NCI-H2227 (cell line): ENCODE measurements at regions not wholly inside any gene's neighbourhood (a gene's known extent, or its start where the extent isn't known, plus 50 kb on each side); places are given as distances from the start of the nearest gene placed in this dataset.

Experiments
- DNase-seq: peaks from one replicate; lab custom pipeline; 2025; ENCODE audit not compliant: unreplicated experiment; lab: John Stamatoyannopoulos, UW

DNA sequence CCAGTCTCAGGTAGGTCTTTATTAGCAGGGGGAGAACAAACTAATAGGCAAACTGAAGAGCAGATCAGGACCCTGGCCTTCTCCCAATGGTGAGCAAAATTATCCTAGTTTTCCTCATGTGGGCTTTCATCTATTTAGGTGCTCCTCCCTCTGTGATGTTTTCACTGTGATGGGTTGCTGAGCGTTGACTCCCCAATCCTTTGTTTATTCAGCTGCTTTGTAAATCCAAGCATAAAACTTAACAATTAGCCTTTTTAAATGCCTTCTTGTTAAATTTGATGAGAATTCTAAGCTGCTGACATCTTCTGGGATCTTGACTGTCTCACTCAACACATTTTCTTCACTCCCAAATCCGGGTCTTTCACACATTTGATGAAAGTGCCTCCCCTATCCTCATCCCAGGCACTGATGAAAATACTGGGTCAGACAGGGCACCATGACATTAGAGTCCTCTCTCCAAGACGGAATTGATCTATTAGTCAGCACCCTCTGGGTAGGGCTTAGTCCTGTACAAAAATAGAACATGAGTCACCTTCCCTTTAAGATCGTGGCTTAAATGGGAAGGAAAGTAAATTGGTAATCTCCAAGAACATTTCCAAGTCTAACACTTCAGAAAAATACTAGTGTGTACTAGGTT is 199.3 kb upstream of the ISX start:
- DNase-seq: no peak

DNA sequence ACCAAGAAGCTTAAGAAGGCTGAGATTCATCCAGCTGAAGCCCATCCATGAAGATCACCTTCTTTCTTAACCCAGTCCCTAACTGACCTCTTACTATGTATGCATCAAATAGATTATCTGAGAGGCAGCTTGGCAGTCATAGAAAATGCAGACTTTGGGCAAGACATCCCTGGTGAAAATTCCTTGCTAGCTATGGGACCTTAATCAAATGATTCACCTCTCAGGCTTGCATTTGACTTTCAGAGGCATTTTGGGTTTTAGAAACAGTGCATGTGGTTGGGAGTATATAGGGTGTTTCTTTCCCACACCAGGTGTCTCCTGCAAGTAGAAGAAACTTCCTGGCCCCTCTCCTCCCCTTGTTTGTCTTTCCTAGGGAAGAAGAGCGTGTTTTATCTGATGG is 188.5 kb upstream of the ISX start:
- no peak for DNase-seq

DNA sequence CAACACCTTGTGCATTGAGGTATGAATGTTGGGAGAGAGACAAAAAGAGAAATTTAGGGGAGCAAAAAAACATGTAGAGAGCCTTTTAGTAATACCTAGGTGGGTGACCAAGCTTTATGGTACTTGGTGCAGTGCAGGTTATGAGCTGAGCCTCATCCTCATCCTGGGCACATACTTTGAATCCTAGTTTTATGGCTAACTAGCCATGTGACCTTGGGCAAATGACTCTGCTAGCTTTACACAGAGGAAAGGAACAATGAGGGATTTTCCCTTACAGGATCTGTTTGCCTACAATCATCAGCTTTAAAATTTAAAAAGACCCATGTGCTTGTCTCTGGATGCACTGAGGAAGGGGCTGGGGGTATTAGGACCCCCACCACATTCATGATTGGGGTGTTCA is 187.8 kb upstream of the ISX start:
- DNase-seq: no peak

DNA sequence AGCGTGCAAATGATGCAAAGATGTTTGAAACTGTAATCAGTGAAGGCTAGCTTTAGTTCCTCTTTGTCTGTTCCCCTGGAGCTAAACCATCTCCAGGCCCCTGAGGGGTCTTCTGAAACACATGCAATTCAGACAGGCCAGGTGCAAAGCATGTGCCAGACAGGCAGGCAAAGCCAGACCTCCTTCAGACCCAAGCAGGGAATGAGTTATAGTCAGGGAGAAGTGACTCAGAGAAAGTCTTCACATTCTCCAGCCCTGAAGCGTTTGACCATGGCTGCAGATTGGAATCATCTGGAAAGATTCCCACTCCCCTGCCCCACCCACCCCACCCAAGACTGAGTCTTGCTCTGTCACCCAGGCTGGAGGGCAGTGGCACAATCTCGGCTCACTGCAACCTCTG is 187.0 kb upstream of the ISX start:
- DNase-seq: no peak

DNA sequence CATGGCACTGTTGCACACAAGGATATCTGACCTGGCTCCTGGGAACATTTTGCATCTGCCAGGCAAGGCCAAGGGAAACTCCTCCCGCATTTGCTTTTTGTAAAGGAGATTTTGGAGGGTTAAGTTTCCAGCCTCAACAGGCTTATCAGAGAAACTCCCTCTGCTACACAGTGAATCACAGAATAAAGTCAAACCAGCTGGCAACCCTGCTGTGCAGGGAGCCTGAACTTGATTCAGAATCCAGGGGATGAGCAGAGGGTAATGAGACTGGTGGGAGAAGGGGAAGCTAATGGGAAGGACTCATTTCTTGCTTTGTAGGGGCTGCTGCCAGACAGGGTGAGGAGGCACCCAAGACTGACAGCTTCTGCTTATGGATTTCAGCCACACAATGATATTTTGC is 185.3 kb upstream of the ISX start:
- DNase-seq: no peak

DNA sequence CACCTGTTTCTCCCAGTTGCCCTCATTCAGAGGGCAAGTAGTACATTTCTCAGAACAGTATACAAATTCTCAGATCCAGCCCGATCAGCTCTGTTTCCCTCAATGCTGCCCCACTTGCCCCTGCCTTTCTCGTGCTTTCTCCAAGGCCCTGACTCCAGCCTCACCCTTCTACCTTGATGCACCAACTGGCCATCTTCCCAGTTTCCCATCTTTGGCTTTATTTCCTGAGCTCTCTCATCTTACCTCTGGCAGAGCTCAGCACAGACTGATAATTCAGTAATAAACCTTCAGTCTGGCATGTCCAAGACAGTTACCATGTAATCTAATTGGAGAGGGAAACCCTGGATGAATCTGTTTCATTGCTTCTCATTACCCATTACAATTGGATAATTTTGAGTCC is 184.5 kb upstream of the ISX start:
- DNase-seq: no peak

DNA sequence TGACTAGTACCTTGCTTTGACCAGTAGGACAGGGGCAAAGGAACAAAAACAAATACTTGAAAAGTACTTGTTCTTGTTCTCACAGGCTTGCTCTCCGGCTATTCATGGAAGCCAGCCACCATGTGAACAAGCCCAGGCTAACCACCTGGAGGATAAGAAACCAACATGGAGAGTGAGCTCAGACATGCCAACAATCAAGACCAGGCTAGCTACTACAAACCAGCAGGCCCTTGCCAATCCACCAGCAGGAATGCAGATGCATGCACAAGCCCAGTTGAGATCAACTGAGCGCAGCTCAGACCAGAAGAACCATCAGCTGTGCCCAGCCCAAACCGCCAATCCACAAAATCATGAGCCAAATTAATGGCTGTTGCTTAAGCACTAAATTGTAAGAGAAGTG is 180.1 kb upstream of the ISX start:
- DNase-seq: no peak

DNA sequence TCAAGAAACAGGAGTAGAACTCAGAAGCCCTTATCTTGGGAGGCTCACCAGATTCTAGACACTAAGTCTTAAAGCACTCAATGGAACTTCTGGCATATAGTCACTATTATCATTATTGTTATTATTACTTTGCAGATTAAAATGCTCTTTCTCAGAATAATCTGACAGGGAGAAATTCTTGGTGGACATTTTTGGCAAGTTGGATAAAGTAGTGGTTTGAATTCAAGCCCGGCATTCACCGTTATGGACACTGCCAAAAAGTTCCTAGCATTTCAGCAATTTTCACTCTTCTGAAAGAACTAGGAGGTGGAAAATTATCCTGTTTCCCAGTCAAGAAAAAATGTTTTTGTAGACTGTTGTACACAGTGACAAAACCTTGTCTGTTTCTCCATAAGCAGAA is 179.6 kb upstream of the ISX start:
- DNase-seq: no peak

DNA sequence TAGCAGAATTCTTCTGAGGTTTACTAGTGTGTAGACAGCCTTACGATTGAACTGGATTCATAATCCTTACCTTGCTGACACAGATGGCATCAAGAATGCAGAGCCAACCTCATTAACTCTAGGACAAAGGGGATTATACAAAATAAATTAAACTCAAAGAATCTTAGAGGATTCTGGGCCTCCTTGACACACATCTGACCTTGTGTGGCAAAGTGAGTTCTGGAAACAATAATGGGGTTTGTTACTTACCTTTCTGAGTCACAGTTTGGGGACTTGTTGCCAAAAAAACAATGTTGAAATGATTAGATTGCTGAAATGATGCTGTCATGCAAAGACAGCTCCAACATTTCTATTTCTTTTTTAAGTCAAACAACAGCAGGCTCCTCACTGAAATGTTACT is 179.1 kb upstream of the ISX start:
- DNase-seq: no peak

DNA sequence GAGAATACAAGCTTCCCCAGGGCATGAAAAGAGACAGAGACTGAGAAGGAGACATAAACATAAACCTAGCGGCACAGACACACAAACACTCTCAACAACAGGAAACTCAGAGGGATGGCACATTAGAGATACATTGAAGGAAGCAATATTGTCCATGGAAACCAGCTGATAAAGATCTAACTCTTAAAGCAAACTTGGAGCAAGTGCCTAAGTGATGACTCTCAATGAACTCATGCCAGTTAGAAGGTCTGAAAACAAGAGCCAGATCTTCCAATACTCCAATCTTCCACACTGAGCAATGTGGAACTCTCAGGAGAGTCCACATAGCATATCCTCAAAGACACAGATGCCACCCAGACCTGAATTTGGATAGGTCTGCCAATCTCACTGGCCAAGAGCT is 168.8 kb upstream of the ISX start:
- DNase-seq: no peak

DNA sequence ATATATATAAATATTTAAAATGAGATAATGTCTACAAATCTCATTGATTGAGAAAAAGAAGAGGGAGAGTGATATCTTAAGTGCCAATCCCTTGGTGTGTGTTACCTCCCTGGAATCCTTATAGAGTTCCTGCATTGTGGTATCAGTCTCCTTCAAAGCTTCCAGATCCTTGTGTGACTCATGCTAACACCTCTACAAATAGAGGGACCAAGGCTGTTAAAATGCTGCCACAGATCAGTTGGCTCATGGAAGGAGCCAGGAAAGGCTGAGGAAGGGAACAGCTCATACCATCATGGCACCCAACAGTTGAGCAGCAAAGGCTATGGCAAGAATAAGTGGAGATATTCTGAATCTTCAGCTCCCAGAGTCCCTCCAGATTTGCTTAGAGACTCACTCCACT is 163.6 kb upstream of the ISX start:
- no peak for DNase-seq

DNA sequence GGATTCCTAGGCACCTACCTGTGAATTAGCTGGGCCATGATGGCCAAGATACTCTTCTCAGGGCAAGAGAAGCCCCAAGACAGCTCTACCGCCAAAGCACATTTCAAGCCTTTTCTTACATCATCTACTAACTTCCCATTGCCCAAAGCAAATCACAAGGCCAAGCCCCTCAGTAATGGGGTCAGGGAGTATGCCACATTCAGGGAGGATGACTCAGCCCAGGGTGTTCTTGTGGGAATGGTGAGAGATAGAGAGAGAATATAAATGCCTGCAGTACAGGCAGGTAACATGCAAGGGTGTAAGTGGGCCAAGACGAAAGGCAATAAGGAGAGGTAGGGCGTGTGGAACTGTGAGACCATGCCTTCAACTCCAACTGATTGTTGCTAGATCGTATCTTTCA is 162.5 kb upstream of the ISX start:
- DNase-seq: no peak

DNA sequence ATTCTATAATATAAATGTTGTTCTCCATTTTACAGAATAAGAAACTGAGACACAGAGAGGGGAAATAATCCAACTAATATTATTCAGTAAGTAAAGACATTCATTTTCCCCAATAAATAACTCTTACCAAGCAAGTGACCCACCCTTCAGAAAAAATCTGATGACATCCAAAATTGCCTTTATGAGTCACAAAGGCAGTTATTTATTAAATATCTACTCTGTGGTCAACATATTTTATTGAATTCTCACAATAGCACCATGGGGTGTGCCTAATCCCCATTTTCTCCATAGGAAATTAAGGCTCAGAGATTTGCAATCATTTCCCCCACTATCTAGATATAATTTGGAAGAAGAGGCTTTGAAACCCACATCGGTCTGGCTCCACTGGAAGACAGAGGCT is 161.5 kb upstream of the ISX start:
- DNase-seq: no peak

DNA sequence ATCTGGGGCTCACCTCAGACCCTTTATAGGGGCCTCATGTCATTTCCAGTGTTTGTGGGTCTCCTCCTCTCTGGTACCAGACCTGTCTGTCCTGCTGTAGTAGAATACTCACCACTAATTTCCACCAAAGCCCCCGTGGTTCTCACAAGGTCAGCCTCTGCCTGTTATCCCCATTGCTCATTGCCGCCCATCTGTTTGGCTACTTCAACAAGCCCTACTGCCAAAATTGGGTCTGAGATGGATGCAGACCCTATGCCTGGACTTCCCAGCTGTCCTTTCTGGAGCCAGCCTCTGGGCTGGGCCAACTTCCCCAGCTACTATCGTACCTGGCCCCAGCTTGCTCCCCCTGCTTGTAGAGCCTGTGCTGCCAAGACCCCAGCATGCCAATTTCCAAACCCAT is 152.1 kb upstream of the ISX start:
- peak; percentile 4 for DNase-seq

DNA sequence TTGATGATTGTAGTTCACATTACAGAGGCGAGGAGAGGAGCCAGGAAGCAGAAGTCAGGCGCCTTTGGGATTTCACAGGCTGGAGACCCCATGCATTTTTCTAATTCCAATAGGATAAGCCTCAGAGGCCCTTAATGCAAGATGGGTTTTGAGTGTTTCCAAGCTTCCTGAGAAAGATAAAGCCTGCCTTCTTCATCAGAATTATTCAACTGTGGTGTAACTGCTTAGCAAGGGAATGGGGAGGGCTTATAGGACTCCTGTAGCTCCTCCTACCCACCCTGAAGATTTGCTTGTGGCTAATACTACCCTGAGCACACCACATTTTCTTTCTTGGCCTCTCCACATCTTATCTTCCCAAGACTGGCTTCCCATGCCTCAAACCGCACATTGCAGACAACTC is 151.1 kb upstream of the ISX start:
- peak; percentile 62 for DNase-seq

DNA sequence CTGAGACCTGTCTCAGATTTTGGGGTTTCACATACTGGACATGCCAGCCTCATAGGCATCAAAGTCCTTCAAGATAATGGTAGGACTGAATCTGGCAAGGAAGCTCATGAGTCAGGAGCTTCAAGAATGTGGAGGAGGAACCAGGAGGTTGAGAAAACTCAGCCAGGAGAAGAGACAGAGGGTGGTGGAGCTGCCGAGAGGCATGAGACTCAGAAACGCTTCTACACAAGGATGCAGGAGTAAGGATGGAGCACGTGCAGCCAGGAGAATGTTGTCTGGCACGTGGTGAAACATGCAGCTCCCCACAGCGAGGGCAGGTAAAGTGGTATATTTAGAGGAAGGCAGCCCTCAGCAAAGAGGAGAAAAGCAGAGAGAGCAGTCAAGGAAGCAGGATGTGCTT is 148.7 kb upstream of the ISX start:
- no peak for DNase-seq

DNA sequence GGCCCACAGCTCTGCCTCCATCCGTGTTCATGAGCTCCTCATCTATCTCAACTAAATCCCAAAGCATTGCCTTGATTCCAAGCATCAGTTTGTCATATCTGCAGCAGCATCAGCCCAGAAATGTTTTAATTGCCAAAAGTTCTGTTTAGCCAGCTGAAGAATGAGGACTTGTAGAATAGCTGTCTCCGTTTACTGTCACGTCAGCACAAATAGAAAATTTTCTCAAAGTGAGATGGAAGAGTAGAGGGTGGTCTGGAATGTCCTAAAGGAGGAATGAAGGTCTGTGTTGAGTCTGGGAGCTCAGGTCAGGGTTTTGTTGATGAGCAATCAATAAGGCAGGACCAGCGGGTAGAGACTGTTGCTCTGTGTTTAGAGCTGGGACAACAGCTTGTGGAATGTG is 134.9 kb upstream of the ISX start:
- DNase-seq: no peak

DNA sequence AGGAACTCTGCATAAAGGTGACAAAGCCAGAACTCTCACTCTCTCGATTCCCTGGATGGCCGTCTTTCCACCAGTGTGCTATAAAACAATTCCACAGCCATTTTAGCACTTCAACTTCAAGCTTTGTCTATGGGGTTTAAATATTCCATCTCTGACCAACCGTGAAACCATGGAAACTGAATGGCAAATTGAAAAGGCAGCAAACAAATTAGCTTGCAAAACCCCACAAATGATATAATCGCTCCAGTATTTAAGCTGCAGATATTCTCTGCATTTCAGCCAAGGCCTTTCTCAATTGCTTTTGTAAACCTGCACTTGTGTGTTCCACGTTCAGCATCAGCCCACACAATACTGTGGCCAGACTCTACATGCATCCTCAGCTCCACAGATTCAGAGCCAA is 131.7 kb upstream of the ISX start:
- DNase-seq: no peak

DNA sequence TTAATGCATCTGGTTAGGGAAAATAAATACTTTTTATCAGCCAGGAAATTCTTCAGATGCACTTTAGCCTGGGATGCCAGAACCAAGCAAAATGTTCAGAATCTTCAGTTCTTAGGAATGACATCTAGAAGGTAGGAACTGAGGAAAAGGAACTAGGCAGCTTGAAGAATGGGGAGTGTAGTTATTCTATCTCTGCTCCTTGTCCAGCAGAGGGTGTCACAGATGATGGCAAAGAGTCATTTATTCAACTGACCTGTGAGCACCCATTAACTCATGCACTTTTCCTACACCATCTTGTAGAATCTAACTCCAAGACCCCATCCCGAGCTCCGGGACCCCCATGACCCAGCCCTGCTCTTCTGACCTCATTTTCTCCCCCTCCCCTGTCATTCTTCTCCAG is 122.1 kb upstream of the ISX start:
- no peak for DNase-seq

DNA sequence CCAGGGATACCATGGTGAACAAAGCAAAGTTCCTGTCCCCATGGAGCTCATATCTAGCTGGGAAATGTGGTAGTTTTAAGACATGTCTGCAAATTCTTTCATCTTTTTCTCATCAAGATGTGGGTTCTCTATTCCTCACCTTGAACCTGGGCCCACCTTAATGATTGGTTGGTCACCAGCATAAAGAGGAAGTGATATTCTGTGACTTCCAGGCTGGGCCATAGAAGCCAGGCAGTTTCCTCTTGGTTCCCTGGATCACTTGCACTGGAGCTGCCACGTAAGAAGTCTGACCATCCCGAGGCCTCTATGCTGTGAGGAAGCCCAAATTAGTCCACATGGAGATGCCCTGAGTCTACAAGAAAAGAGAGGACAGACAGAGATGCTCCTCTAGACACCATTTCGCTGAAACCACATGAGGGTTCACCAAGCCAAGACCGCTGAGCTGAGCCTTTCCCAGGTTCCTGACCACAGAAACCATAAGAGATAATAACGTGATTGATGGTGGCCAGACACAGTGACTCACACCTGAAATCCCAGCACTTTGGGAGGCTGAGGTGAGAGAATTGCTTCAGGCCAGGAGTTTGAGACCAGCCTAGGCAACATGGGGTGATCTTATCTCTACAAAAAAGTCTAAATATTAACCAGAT is 119.5 kb upstream of the ISX start:
- no peak for DNase-seq

DNA sequence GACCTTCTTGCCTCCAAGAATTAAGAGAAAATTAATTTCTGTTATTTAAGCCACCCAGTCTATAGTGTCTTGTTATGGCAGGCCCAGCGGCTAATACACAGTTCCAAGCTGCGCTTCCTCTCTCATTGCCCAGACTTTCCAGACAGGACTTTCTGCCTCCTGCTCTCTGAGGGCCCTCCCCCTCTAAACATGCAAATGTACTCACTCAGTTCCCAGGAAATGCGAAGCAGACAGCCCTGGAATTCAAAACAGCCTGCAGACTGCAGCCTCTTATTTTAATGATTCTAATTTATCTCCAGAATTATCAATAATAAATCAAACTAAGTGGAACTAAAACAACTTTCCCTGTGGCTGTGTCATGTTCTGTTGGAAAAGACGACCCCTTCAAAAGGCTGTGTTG is 115.5 kb upstream of the ISX start:
- DNase-seq: no peak

DNA sequence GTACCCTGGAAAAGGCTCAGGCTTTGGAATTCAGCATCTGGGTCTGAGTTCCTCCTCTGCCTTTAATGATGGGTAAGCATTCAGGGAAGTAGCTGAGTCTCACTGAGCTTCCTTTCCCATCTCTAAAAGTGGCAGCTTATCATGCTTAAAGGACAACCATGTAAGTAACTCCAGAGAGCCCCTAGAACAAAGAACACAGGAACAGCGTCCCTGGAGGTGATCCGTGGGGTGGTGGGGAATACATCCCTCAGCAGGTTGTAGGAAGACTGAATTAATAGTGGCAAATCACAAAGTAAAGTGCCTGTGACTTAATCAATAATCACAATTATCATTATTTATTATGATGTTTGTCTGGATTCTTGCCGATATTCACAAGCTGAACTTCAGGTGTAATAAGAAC is 114.7 kb upstream of the ISX start:
- DNase-seq: no peak

DNA sequence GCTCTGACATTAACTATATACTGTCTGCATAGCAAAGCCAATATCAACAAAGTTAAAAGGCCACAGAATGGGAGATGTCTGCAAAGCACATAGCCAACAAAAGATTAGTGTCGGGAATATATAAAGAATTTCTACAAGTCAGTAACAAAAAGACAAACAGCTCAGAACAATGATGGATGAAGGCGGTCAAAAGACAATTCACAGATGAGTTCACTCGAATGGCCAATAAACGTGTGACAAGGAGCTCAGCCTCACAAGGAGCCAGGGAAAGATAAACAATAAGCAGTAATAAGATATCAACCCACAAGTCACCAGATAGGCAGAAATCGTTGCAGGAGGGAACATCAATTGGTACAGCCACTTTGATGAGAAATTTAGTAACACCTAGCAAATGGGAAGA is 106.0 kb upstream of the ISX start:
- no peak for DNase-seq
